Chondrocyte (in vitro differentiated cells): ENCODE measurements at regions not wholly inside any gene's neighbourhood (a gene's known extent, or its start where the extent isn't known, plus 50 kb on each side); places are given as distances from the start of the nearest gene placed in this dataset.
A peak's percentile ranks its signal among the peaks of the same experiment; 100 is the strongest.

ENCODE experiments used
- DNase-seq: peaks from one replicate; pipeline ENCODE4 v3.0.0; 2021; ENCODE audit warnings: mixed read lengths, low spot score
- H3K27ac Mint-ChIP-seq: one replicate; pipeline ENCODE4 v1.8.0; 2021; ENCODE audit warnings: mild to moderate bottlenecking, moderate library complexity, mixed read lengths; ENCODE audit not compliant: unreplicated experiment
- H3K27me3 Mint-ChIP-seq: 2 replicates; pipeline ENCODE4 v1.8.0; 2021; ENCODE audit warnings: low read depth, mixed read lengths
- H3K36me3 Mint-ChIP-seq: 2 replicates; pipeline ENCODE4 v1.8.0; 2021; ENCODE audit warnings: low read depth, mixed read lengths
- H3K4me1 Mint-ChIP-seq: 2 replicates; pipeline ENCODE4 v1.8.0; 2021; ENCODE audit warnings: low read depth, mild to moderate bottlenecking, mixed read lengths
- H3K4me3 Mint-ChIP-seq: one replicate; pipeline ENCODE4 v1.8.0; 2021; ENCODE audit warnings: mild to moderate bottlenecking, moderate library complexity, mixed read lengths; ENCODE audit not compliant: unreplicated experiment
- H3K9me3 Mint-ChIP-seq: 2 replicates; pipeline ENCODE4 v1.8.0; 2021; ENCODE audit warnings: low read depth, mixed read lengths
- CTCF ChIP-seq: fragments of 200-600 bp; sonication (generic); IDR thresholded peaks from 2 replicates; pipeline ENCODE4 v1.5.0; 2021; ENCODE audit warnings: antibody characterized with exemption, mild to moderate bottlenecking, moderate library complexity

DNA sequence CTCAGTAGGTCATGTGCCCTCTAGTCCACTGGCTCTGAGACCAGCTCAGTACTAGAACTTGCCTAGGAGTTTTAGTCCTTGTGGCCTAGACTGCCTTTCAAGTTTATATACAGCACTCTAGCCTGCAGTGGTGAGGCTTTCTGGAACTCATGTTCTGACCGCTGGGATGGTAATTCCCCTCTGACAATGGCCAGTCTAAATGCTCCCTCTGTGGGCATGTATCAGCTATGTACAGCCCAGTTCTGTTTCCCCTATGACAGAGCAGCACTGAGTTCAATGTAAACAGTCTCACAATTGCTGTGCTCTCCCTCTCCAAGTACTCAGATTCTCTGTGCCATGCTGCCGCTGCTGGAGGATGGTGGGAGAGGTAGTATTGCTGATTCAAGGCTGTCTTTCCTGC, 68.6 kb upstream of the SLC27A6 start:
- Mint-ChIP-seq H3K4me1 (peaks cover 7% of the 10 kb centered on the region), H3K4me3 (no peak overlapping the region), H3K27ac (no peak overlapping the region), H3K36me3 (peaks cover 5% of the 10 kb centered on the region), H3K27me3 (peaks cover 23% of the 10 kb centered on the region), H3K9me3 (peaks cover 15% of the 10 kb centered on the region)
- DNase-seq: no peak
- TF ChIP-seq CTCF: no peak

- no peak for DNase-seq
- no peaks in the 10 kb centered on the region for H3K4me1 Mint-ChIP-seq
- H3K36me3 Mint-ChIP-seq: no peaks in the 10 kb centered on the region
- no peaks in the 10 kb centered on the region for H3K9me3 Mint-ChIP-seq
- no peak overlapping the region for H3K27ac Mint-ChIP-seq
- H3K27me3 Mint-ChIP-seq: peaks cover 19% of the 10 kb centered on the region
- no peak overlapping the region for H3K4me3 Mint-ChIP-seq
- no peak for TF ChIP-seq CTCF
Measured at GRCh38 chr5:128903550-128903949, 61.7 kb upstream of the SLC27A6 start.

- H3K27ac Mint-ChIP-seq: no peak overlapping the region
- H3K4me1 Mint-ChIP-seq: no peaks in the 10 kb centered on the region
- H3K27me3 Mint-ChIP-seq: peaks cover 16% of the 10 kb centered on the region
- DNase-seq: no peak
- H3K4me3 Mint-ChIP-seq: no peak overlapping the region
- H3K36me3 Mint-ChIP-seq: no peaks in the 10 kb centered on the region
- no peaks in the 10 kb centered on the region for H3K9me3 Mint-ChIP-seq
- TF ChIP-seq CTCF: no peak
Measured at GRCh38 chr5:128904805-128905567, 60.3 kb upstream of the SLC27A6 start.

- Mint-ChIP-seq H3K36me3 (no peaks in the 10 kb centered on the region), H3K4me1 (no peaks in the 10 kb centered on the region), H3K4me3 (no peak overlapping the region), H3K27ac (no peak overlapping the region), H3K27me3 (peaks cover 16% of the 10 kb centered on the region), H3K9me3 (no peaks in the 10 kb centered on the region)
- TF ChIP-seq CTCF: peak; percentile 92
- DNase-seq: no peak
Measured at GRCh38 chr5:128905568-128906110, 59.6 kb upstream of the SLC27A6 start.

DNA sequence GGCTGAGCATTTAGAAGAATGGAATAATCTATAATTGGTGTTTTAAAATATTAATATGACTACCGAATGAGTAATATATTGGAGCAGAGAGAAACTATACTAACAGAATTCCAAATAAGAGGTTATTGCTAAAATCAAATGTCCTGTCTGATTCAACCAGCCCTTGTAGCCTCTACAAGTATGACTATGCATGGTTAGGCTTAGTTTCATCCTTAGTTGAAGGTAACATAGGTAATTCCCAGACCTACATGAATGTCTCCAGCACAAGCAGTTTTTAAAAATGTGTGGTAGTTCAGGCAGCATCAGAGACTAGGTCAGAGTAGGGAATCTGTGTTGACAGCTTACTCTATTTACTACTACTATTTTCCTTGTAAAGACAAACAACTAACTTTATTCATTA, 51.7 kb upstream of the SLC27A6 start:
- no peak for TF ChIP-seq CTCF
- no peak overlapping the region for H3K4me3 Mint-ChIP-seq
- H3K9me3 Mint-ChIP-seq: no peaks in the 10 kb centered on the region
- no peak overlapping the region for H3K27ac Mint-ChIP-seq
- no peak for DNase-seq
- no peaks in the 10 kb centered on the region for H3K36me3 Mint-ChIP-seq
- H3K4me1 Mint-ChIP-seq: no peaks in the 10 kb centered on the region
- peaks cover 18% of the 10 kb centered on the region for H3K27me3 Mint-ChIP-seq
